T1000 (cell line): ENCODE measurements at regions not wholly inside any gene's neighbourhood (a gene's known extent, or its start where the extent isn't known, plus 50 kb on each side); places are given as distances from the start of the nearest gene placed in this dataset.
"Not testable (repeated sequence)": the region's sequence is repeated elsewhere in the genome, so short reads cannot be mapped to it uniquely, and the experiment has no call there.

Experiments
- DNase-seq: peaks from one replicate; lab custom pipeline; 2025; ENCODE audit warnings: mixed read lengths; lab: John Stamatoyannopoulos, UW

DNA sequence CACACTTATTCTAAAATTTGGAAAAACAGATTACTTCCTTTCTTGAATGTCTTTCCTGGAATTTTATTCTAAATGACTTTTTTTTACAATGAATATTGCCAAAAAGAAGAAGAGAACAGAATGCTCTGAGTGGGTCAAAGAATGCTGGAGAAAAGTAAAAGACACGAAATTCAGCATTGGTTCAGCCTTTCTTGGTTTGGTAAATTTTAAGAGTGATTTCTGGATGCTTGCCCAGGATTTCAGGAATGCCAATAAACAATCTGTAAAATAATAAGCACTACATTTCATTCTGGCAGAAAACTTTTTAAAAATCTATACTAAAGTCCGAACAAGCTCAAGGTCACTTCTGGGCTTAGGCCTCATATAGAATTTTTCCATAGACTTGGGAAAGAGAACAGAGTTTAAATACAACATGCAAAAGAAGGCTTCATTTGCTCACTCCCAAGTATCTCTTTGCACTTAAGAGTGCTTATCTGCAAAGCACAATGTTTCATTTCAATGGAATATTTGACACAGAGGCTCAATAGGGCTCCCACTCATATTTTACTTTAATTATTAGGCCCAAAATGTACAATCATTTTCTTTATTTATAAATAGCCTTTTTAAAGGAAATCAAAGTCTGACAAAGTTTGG is 359.5 kb upstream of the ANKRD30A start:
- DNase-seq, result no peak

DNA sequence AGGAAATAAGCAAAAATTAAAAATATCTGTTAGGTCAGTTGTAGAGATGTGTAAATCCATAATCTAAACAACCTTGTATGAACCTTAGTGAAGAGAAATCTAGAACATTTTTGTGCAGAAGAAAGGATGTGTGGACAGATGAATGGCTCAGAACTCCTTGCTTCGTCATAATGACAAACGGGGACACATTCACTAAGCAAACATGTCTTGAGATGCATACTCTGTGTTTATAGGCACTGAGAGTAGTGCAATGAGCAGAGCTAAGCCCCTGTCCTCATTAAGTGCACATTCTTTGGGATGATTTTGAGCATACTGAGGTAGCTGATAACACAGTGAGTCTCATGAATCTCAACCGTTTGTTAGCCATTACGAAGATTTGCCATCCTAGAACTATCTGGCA is 360.6 kb upstream of the ANKRD30A start:
- DNase-seq, result no peak

DNA sequence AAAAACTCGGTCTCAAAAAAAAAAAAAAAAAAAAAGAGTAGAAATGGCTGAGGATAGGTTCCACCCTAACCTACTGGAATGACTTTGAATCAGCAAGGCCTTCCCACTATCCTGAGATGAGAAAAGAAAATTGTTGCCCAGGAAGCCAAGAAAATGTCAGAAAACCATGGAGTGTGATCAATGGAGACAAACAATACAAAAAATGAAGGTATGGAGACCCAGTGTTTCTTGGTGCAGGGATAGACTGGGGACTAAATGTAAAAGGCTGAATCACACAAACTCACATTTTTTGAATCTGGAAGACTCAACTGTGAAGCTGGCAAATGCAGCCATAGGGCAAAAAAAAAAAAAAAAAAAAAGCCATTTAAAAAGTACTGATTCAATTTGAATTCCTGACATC is 364.3 kb upstream of the ANKRD30A start:
- no peak for DNase-seq

DNA sequence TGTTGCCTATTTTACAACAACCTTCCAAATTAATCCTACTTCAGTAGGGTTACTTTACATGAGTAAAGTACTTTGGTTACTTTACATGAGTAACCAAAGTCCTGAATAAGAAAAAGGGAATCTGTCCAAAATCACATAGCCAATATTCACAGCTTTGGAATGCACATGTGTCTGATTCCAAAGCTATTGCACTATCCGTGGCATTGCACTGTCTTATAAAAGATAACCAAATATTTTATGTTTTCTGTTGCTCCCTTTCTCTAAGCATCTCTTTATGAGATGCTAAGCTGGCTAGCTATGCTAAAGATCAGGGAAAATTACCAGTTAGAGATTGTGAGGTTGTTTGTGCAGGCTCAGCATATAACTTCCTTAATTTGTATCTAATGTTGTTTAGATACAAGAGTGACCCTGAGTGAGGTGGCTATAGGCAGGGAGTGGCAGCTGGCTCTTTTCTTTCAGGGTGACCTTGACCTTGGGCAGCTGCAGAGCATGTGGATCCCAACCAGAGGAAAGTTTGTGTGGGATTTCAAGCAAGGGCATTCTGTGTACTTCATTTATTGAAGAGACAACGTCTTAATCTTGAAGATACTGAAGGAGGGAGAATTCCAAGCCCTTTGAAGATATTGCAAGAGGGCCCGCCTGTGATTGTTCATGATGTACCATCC is 366.1 kb upstream of the ANKRD30A start:
- DNase-seq, result no peak

DNA sequence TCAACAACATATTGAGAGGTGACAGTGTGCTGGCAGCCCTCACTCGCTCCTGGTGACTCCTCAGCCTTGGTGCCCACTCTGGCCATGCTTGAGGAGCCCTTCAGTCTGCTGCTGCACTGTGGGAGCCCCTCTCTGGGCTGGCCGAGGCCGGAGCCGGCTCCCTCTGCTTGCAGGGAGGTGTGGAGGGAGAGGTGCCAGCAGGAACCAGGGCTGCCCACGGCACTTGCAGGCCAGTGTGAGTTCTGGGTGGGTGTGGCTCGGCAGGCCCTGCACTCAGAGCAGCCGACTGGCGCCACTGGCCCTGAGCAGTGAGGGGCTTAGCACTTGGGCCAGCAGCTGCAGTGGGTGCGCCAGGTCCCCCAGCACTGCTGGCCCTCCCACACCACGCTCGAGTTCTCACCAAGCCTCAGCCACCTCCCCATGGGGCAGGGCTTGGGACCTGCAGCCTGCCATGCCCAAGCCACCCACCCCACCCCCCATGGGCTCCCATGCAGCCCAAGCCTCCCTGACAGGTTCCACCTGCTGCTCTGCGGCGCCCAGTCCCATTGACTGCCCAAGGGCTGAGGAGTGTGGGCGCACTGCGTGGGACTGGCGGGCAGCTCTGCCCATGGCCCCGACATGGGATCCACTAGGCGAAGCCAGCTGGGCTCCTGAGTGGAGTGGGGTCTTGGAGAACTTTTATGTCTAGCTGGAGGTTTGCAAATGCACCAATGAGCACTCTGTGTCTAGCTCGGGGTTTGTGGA is 377.1 kb upstream of the ANKRD30A start:
- DNase-seq, result no peak

DNA sequence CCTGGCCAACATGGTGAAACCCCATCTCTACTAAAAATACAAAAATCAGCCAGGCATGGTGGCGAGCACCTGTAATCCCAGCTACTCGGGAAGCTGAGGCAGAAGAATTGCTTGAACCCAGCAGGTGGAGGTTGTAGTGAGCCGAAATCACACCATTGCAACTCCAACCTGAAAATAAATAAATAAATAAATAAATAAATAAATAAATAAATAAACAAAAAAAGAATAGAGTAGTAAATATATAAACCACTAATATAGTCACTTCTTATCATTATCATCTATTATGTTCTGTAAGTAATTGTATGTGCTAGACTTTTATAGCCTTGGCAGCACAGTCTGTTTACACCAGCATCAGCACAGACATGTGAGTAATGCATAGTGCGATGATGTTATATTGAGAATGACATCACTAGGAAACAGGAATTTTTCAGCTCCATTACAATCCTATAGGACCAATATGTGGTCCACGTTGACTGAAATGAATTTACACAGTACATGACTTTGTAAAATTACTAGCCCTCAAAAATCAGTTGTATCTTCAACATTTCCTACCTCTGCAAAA is 385.4 kb upstream of the ANKRD30A start:
- no peak for DNase-seq

DNA sequence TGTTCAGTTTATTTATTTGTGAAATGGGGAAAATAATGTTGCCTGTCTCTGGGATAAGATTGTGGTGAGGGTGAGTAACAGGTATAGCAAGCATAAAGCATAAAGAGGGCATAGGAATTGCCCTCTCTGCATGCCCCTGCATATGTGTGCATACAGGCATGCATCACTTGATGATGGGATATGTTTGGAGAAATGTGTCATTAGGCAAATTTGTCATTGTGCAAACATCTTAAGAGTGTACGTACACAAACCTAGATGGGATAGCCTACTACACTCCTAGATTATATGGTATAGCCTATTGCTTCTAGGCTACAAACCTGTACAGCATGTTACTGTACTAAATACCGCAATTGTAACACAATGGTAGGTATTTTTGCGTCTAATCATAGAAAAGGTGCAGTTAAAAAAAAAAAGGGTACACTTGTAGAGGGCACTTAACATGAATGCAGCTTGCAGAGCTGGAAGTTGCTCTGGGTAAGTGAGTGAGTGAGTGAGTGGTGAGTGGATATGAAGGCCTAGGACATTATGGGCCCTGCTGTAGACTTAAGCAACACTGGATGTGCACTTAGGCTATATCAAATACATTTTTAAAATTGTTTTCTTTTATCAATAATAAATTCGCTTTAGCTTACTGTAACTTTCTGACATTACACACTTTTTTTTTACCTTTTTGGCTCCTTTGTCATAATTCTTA is 386.5 kb upstream of the ANKRD30A start:
- DNase-seq, result no peak

DNA sequence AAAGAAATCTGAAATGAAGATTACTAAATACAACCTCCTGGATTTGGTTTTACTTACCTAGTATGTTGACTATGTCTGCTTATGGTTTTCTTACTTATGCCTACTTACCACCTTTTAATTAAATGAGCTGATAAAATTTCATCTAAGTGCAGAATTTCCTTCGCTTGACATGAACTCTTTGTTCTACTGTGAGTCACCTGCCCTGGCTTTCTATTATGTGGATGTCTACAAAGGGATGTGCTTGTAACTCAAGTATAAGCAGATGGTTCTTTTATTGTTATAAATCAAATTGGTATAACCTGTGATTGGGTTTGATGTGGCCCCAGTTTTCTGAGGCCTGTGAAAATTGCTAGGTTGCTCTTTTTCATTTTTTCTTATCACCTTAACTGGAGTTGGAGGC is 389.1 kb upstream of the ANKRD30A start:
- DNase-seq, result no peak

DNA sequence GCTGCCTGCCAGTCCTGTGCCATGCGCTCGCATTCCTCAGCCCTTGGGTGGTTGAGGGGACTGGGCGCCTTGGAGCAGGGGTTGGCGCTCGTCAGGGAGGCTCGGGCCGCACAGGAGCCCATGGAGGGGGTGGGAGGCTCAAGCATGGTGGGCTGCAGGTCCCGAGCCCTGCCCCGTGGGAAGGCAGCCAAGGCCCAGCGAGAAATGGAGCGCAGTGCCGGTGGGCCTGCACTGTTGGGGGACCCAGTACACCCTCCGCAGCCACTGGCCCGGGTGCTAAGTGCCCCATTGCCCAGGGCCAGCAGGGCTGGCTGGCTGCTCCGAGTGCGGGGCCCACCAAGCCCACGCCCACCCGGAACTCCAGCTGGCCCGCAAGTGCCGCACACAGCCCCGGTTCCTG is 390.8 kb upstream of the ANKRD30A start:
- DNase-seq, result not testable (repeated sequence)

DNA sequence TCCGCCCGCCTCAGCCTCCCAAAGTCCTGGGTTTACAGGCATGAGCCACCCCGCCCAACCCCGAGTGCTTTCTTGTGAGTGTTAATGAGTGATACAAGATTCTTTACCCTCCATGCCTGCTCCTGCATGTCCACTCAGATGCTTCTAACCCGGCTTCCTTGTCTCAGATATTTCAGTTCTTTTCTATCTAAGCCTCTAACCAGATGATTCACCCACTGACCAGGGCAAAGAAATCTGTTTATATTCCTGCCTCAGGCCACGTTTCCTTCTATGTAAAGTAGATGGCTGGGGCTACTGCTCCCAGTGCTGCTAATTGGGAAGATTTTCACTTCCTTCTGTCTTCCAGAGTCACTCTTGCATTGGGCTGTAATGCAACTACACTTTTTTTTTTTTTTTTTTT is 395.1 kb upstream of the ANKRD30A start:
- DNase-seq, result no peak

DNA sequence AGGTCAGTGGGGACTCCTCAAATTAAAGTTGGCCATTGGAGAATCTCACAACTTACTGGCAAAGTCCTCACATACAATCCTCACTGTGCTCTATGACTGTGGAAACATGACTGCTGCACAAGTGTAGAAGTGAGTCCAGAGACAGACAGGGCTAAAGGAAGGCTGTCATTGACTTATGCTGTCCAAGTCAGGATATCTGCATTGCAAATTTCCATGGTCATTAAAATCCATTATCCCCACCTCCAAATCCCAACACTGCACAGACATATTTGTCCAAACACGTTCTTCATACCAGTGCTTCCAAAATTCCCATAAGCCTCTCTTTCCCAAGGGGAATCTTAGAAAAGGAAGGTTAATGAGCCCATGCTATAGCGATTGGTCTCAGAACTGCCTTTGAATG is 396.8 kb upstream of the ANKRD30A start:
- no peak for DNase-seq

DNA sequence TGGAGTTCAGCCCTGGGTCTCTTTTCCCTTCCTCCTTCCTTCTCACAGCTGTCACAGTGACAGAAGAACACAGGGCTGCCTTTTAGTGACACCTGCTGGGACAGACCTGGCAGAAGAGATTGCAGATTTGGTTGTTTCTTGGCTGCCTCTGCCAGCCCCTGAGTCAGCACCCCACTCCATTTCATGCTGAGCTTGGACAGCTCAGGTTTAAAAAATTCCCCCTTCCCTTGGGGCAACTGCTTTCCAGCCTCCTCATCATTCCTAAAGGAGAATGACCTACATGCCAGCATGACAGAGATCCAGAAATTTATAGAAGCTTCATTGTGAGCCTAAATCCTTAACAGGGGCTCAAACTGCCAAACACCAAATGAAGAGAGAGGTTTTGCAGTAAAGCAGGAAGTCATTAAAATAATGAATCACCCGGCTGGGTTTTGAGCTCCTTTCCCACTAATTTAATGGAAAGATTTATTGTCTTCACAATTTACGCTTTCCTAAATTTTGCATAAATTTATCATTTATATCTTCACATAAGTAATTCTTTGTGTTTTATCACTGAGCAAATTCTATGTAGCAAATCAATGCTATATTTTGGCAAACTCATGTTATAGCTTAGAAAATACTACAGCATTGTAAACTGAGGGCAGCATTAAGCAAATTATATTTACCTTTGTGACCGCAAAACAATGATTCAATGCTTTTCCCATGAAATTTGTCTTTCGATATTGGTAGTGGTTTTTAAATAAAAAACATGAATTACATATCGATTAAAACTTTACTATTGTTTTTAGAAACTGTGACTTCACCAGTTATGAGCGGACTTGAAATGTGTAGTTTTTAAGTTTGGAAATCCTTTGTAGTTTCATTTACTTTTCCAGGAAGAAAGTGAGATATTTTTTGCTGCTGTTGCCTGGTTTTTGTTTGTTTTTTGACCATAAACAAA is 399.5 kb upstream of the ANKRD30A start:
- peak; percentile 84 for DNase-seq

DNA sequence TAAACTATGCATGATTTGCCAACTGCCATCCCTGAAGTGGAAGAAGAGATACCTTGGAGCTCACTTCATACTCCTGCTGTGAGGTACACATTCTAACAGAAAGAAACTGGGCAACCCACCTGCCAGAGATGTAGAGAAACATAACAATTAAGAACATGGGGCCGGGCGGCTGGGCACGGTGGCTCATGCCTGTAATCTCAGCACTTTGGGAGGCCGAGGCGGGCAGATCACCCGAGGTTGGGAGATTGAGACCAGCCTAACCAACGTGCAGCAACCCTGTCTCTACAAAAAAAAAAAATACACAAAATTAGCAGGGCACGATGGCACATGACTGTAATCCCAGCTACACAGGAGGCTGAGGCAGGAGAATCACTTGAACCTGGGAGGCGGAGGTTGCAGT is 402.6 kb upstream of the ANKRD30A start:
- no peak for DNase-seq

DNA sequence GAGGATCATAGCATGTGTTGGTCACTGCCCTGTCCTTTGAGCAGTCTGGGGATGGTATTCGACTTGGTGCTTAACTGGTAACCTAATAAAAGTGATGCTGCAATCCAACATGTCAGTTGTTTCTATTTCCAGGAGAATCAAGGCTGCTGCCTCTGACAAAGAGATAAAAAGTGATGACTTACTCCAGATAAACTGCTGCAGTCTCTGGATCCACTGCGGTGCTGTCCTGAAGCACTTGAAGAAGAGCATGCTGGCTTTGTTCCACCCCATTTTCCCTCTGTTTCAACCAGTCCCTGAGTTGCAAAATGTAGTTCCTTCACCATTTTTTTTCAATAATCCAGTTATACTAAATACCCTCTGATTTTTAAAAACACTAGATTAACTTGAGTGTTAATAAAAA is 403.5 kb upstream of the ANKRD30A start:
- DNase-seq, result no peak

DNA sequence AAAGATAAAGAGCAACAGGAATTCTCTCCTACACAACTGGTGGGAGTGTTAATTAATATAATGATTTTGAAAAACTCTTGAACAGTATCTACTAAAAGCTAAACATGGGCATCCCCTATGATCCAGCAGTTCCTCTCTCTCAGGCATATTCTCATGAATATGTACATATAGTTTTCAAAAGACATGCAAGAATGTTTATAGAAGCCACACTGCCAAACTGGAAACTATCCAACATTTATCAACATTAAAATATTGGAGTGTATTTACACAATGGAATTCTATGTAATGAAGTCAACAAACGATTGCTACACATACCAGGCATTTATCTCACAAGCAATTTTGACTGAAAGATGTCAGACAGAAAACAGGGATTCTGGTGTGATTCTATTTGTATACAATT is 404.5 kb upstream of the ANKRD30A start:
- DNase-seq, result no peak

DNA sequence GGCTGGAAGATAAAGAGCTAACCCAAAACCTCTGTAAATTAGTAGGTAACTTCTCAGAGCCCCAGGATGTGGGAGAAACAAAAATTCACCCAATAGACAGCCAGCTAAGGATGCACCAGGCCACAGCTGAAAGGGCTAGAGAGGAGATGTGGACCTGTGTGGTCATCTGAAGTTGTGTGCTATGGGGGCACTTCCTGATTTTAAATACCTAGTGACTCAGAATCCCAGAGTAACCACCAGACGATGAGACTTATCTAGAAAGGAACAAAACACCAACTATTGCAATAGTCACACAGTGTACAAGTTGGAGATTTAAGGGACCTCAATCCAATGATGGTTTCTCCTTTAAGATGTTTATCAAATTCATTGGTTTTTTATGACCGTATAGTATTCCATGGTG is 408.3 kb upstream of the ANKRD30A start:
- DNase-seq, result no peak

DNA sequence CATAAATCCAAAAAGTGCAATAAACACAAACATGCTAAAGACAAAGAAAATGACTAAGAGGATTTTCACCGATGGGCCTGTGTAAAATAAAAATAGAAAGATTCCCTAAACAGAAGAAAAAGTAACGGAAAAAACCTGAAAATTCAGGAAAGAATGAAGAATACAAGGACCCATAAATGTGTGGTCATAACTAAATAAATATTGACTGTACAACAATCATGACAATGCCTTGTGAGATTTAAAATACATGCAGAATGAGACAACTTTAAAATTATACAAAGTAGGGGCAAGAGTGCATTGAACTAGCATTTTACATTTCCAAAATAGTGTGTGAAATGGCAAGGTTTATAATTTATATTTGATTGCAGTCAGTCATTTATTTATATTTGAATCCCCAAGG is 409.1 kb upstream of the ANKRD30A start:
- DNase-seq, result no peak

DNA sequence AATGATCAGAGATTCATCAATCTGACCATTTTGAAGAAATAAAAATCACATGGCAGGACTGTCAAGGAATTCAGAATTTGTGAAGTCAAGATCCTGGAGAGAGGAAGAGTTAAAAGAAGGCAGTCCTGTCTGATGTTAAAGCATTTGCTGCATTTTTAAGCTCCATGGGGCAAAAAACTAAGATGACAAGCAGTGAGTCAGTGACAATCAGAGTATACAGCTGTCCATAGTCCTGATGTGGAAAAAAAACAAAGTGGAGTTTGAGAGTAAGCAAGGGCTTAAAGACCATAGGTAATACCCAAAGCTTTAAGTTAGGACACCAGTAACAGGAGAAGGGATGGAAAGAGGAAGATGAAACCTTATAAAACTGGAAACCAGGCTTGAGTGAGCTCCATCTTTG is 412.7 kb upstream of the ANKRD30A start:
- DNase-seq, result no peak

DNA sequence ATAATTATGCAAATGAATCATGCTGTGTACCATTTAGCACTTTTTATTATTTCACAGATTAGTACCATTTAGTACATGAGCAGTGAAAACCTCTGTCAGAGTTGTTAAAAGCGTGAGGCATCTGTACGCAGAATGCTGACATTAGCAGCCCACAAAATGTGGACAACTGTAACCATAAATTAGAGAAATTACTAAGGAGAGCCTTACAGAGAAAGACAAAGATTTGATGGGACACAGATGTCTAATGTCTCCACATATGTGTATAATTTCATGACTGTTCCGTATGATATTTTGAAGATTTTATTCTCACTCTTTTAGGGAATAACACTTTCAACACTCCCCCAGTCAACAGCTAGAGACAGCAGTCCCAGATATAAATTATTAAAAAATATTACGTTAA is 414.0 kb upstream of the ANKRD30A start:
- no peak for DNase-seq

DNA sequence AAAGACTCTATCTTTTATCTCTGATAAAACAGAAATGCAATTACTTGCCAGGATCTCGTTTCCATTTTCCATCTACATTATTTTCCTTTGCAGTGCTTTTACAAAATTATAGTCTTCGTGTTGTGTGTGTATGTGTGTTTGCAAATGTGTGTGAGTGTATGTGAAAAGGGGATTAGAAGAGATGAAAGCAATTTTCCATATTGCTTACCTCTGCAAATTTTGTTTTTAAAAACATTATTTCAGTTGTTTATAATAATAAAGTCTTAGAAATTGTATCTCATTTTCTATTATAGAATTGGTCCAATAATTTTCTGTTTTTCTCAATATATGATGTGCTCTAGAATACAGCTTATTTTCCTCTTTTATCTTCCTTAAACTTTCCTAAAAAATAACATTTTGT is 421.3 kb upstream of the ANKRD30A start:
- DNase-seq, result no peak

DNA sequence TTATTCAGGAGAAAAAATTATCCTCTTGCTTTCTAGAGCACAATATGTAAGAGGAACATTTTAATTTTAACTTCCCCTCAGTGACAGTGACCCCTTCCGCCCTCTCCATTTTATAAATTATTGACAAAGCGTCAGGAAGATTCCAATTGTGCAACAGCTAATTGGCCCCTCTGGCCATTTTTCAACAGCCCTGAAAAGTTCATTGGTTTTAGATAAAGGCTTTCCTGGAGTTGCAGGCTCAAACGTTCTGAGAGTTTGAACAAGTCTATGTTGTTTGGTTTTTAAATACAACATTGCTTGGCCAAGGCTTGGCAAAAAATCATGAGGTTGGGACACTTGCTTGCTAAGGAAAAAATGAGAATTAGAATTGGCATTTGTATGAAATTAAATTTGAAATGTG is 422.2 kb upstream of the ANKRD30A start:
- DNase-seq, result no peak
